ENCODE measurements at regions not wholly inside any gene's neighbourhood (a gene's known extent, or its start where the extent isn't known, plus 50 kb on each side); places are given as distances from the start of the nearest gene placed in this dataset.
"Not testable (repeated sequence)": the region's sequence is repeated elsewhere in the genome, so short reads cannot be mapped to it uniquely, and the experiment has no call there.

GRCh38 chr12:73678335-73678734, 859.3 kb upstream of the ATXN7L3B start:
- no peak overlapping the region for H3K27ac ChIP-seq (ENCODE audit: low read length)
- TF ChIP-seq EZH2phosphoT487 (IDR thresholded peaks at IDR 0.05; ENCODE audit: low read length) (no peak), EZH2 (optimal IDR thresholded peaks at IDR 0.05; ENCODE audit: low read depth, low read length) (no peak), CTCF (IDR thresholded peaks at IDR 0.05; ENCODE audit: low read length) (no peak)
- no peak for DNase-seq

GRCh38 chr12:73699318-73699717, 838.3 kb upstream of the ATXN7L3B start:
- Histone ChIP-seq H3K9ac (ENCODE audit: low read length) (no peak overlapping the region), H3K9me3 (replicated peaks; ENCODE audit: insufficient read depth, low read length) (no peaks in the 10 kb centered on the region), H3K4me3 (ENCODE audit: low read length) (no peak overlapping the region), H3K4me2 (ENCODE audit: low read depth, low read length) (no peak overlapping the region), H3K27ac (ENCODE audit: low read length) (no peak overlapping the region), H3K36me3 (replicated peaks; ENCODE audit: insufficient read depth, low read length) (no peaks in the 10 kb centered on the region), H2AFZ (ENCODE audit: low read length) (no peak overlapping the region), H3K79me2 (ENCODE audit: low read length) (no peaks in the 10 kb centered on the region), H3K9me2 (replicated peaks; ENCODE audit: insufficient read depth, low read length) (no peaks in the 10 kb centered on the region), H4K20me1 (ENCODE audit: insufficient read depth, low read length) (no peaks in the 10 kb centered on the region), H3K4me1 (ENCODE audit: low read length) (no peaks in the 10 kb centered on the region), H3K27me3 (replicated peaks; ENCODE audit: insufficient read depth, low read length) (no peaks in the 10 kb centered on the region), H3F3A (ENCODE audit: insufficient read depth, low read length) (no peaks in the 10 kb centered on the region)
- no peak for TF ChIP-seq EZH2phosphoT487 (IDR thresholded peaks at IDR 0.05; ENCODE audit: low read length)
- no peak for TF ChIP-seq CTCF (IDR thresholded peaks at IDR 0.05; ENCODE audit: low read length)
- no peak for TF ChIP-seq EZH2 (optimal IDR thresholded peaks at IDR 0.05; ENCODE audit: low read depth, low read length)
- DNase-seq: no peak

More at GRCh38 chr12:73678335-73678734, 859.3 kb upstream of the ATXN7L3B start:
- Histone ChIP-seq H3K9me3 (replicated peaks; ENCODE audit: insufficient read depth, low read length) (no peaks in the 10 kb centered on the region), H3F3A (ENCODE audit: insufficient read depth, low read length) (no peaks in the 10 kb centered on the region), H3K4me2 (ENCODE audit: low read depth, low read length) (no peak overlapping the region), H3K79me2 (ENCODE audit: low read length) (no peaks in the 10 kb centered on the region), H2AFZ (ENCODE audit: low read length) (no peak overlapping the region), H3K27me3 (replicated peaks; ENCODE audit: insufficient read depth, low read length) (no peaks in the 10 kb centered on the region), H3K9me2 (replicated peaks; ENCODE audit: insufficient read depth, low read length) (no peaks in the 10 kb centered on the region), H3K4me3 (ENCODE audit: low read length) (no peak overlapping the region), H4K20me1 (ENCODE audit: insufficient read depth, low read length) (no peaks in the 10 kb centered on the region), H3K36me3 (replicated peaks; ENCODE audit: insufficient read depth, low read length) (no peaks in the 10 kb centered on the region), H3K4me1 (ENCODE audit: low read length) (no peaks in the 10 kb centered on the region), H3K9ac (ENCODE audit: low read length) (no peak overlapping the region)

GRCh38 chr12:73714655-73715054, 823.0 kb upstream of the ATXN7L3B start:
- H3F3A ChIP-seq (ENCODE audit: insufficient read depth, low read length): no peaks in the 10 kb centered on the region
- H3K9me2 ChIP-seq (replicated peaks; ENCODE audit: insufficient read depth, low read length): no peaks in the 10 kb centered on the region
- H3K27ac ChIP-seq (ENCODE audit: low read length): no peak overlapping the region
- H3K4me3 ChIP-seq (ENCODE audit: low read length): no peak overlapping the region
- no peak overlapping the region for H3K4me2 ChIP-seq (ENCODE audit: low read depth, low read length)
- H3K9ac ChIP-seq (ENCODE audit: low read length): no peak overlapping the region
- no peaks in the 10 kb centered on the region for H3K9me3 ChIP-seq (replicated peaks; ENCODE audit: insufficient read depth, low read length)
- no peaks in the 10 kb centered on the region for H4K20me1 ChIP-seq (ENCODE audit: insufficient read depth, low read length)
- H3K79me2 ChIP-seq (ENCODE audit: low read length): no peaks in the 10 kb centered on the region
- H2AFZ ChIP-seq (ENCODE audit: low read length): no peak overlapping the region
- no peak for TF ChIP-seq EZH2 (optimal IDR thresholded peaks at IDR 0.05; ENCODE audit: low read depth, low read length)
- TF ChIP-seq EZH2phosphoT487 (IDR thresholded peaks at IDR 0.05; ENCODE audit: low read length): no peak
- TF ChIP-seq CTCF (IDR thresholded peaks at IDR 0.05; ENCODE audit: low read length): no peak
- DNase-seq: no peak
- no peaks in the 10 kb centered on the region for H3K27me3 ChIP-seq (replicated peaks; ENCODE audit: insufficient read depth, low read length)
- H3K36me3 ChIP-seq (replicated peaks; ENCODE audit: insufficient read depth, low read length): no peaks in the 10 kb centered on the region
- H3K4me1 ChIP-seq (ENCODE audit: low read length): no peaks in the 10 kb centered on the region

GRCh38 chr12:73716143-73716542, 821.5 kb upstream of the ATXN7L3B start:
- H3K79me2 ChIP-seq (ENCODE audit: low read length); H3K27ac ChIP-seq (ENCODE audit: low read length); H3K4me1 ChIP-seq (ENCODE audit: low read length); H3K27me3 ChIP-seq (replicated peaks; ENCODE audit: insufficient read depth, low read length); H4K20me1 ChIP-seq (ENCODE audit: insufficient read depth, low read length); H3K9ac ChIP-seq (ENCODE audit: low read length); DNase-seq; H3F3A ChIP-seq (ENCODE audit: insufficient read depth, low read length); H3K9me3 ChIP-seq (replicated peaks; ENCODE audit: insufficient read depth, low read length); H3K36me3 ChIP-seq (replicated peaks; ENCODE audit: insufficient read depth, low read length); H3K4me2 ChIP-seq (ENCODE audit: low read depth, low read length); H3K4me3 ChIP-seq (ENCODE audit: low read length); H3K9me2 ChIP-seq (replicated peaks; ENCODE audit: insufficient read depth, low read length); H2AFZ ChIP-seq (ENCODE audit: low read length): not testable (repeated sequence)

All from MM.1S (cell line).